ENCODE measurements at regions not wholly inside any gene's neighbourhood (a gene's known extent, or its start where the extent isn't known, plus 50 kb on each side); places are given as distances from the start of the nearest gene placed in this dataset.

DNA sequence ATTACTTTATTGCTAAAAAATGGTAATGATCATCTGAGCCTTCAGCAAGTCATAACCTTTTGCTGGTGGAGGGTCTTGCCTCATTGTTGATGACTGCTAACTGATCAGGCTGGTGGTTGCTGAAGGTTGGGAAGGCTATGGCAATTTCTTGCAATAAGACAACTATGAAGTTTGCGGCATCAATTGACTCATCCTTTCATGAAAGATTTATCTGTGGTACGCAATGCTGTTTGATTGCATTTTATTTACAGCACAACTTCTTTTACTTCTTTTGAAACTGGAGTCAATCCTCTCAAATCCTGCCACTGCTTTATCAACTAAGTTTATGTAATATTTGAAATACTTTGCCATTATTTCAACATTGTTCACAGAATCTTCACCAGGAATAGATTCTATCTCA lies 58.3 kb upstream of the ACO1 start:
- Histone ChIP-seq H3K9ac (ENCODE audit: low read length) (no peak overlapping the region), H3K9me2 (ENCODE audit: low read depth, low read length) (no peaks in the 10 kb centered on the region), H3K9me3 (ENCODE audit: low read length) (no peaks in the 10 kb centered on the region), H3K27me3 (ENCODE audit: insufficient read depth, low read length) (no peaks in the 10 kb centered on the region), H2AFZ (ENCODE audit: low read length) (no peak overlapping the region), H3K79me2 (ENCODE audit: insufficient read depth, low read length) (no peaks in the 10 kb centered on the region), H3K4me1 (ENCODE audit: insufficient read depth, low read length, severe bottlenecking) (no peaks in the 10 kb centered on the region), H3K27ac (ENCODE audit: low read depth, low read length, poor library complexity, severe bottlenecking) (no peak overlapping the region), H3K36me3 (ENCODE audit: insufficient read depth, low read length) (no peaks in the 10 kb centered on the region), H3K4me2 (ENCODE audit: low read length) (no peak overlapping the region), H3K4me3 (ENCODE audit: low read depth, low read length, poor library complexity, severe bottlenecking) (no peak overlapping the region), H3F3A (ENCODE audit: insufficient read depth, low read length) (no peaks in the 10 kb centered on the region), H4K20me1 (ENCODE audit: insufficient read depth, low read length) (no peaks in the 10 kb centered on the region)
- TF ChIP-seq EZH2 (IDR thresholded peaks at IDR 0.05; ENCODE audit: borderline replicate concordance, low read length) (no peak), CTCF (IDR thresholded peaks at IDR 0.05; ENCODE audit: low read length) (no peak)

DNA sequence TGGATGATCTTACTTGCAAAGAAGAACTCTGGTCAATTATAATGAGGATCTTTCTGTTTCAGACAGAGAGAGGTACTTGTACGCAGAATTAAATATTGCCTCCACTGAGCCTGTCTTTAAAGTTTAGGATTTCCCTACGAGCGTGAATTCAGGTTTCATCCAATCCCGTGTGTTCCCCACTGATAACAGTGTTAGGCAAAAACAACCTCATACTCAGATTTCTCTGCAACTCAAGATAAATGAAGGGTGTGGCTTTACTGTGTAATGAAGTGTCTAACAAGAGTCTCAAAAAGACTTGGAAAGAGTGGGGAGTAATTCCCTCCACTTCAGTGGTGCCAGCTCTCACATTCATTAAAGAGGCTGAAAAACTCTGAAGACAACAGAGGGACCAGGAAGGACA lies 53.2 kb upstream of the ACO1 start:
- no peaks in the 10 kb centered on the region for H3K9me2 ChIP-seq (ENCODE audit: low read depth, low read length)
- no peaks in the 10 kb centered on the region for H3K27me3 ChIP-seq (ENCODE audit: insufficient read depth, low read length)
- H2AFZ ChIP-seq (ENCODE audit: low read length), result no peak overlapping the region
- no peak overlapping the region for H3K4me3 ChIP-seq (ENCODE audit: low read depth, low read length, poor library complexity, severe bottlenecking)
- H3K9me3 ChIP-seq (ENCODE audit: low read length), result no peaks in the 10 kb centered on the region
- H3K9ac ChIP-seq (ENCODE audit: low read length), result no peak overlapping the region
- no peak overlapping the region for H3K4me2 ChIP-seq (ENCODE audit: low read length)
- H3K4me1 ChIP-seq (ENCODE audit: insufficient read depth, low read length, severe bottlenecking), result no peaks in the 10 kb centered on the region
- H3K36me3 ChIP-seq (ENCODE audit: insufficient read depth, low read length), result no peaks in the 10 kb centered on the region
- H3K79me2 ChIP-seq (ENCODE audit: insufficient read depth, low read length), result no peaks in the 10 kb centered on the region
- H3F3A ChIP-seq (ENCODE audit: insufficient read depth, low read length), result no peaks in the 10 kb centered on the region
- H4K20me1 ChIP-seq (ENCODE audit: insufficient read depth, low read length), result no peaks in the 10 kb centered on the region
- H3K27ac ChIP-seq (ENCODE audit: low read depth, low read length, poor library complexity, severe bottlenecking), result no peak overlapping the region
- no peak for TF ChIP-seq EZH2 (IDR thresholded peaks at IDR 0.05; ENCODE audit: borderline replicate concordance, low read length)
- no peak for TF ChIP-seq CTCF (IDR thresholded peaks at IDR 0.05; ENCODE audit: low read length)

GRCh38 chr9:32334112-32334511 lies 50.3 kb upstream of the ACO1 start:
- Histone ChIP-seq H3K9me3 (ENCODE audit: low read length) (no peaks in the 10 kb centered on the region), H3K9me2 (ENCODE audit: low read depth, low read length) (no peaks in the 10 kb centered on the region), H3K9ac (ENCODE audit: low read length) (no peak overlapping the region), H4K20me1 (ENCODE audit: insufficient read depth, low read length) (no peaks in the 10 kb centered on the region), H2AFZ (ENCODE audit: low read length) (no peak overlapping the region), H3K36me3 (ENCODE audit: insufficient read depth, low read length) (no peaks in the 10 kb centered on the region), H3K27ac (ENCODE audit: low read depth, low read length, poor library complexity, severe bottlenecking) (no peak overlapping the region), H3K4me1 (ENCODE audit: insufficient read depth, low read length, severe bottlenecking) (no peaks in the 10 kb centered on the region), H3K4me3 (ENCODE audit: low read depth, low read length, poor library complexity, severe bottlenecking) (no peak overlapping the region), H3K79me2 (ENCODE audit: insufficient read depth, low read length) (no peaks in the 10 kb centered on the region), H3K27me3 (ENCODE audit: insufficient read depth, low read length) (no peaks in the 10 kb centered on the region), H3K4me2 (ENCODE audit: low read length) (no peak overlapping the region), H3F3A (ENCODE audit: insufficient read depth, low read length) (no peaks in the 10 kb centered on the region)
- TF ChIP-seq EZH2 (IDR thresholded peaks at IDR 0.05; ENCODE audit: borderline replicate concordance, low read length), result no peak
